ENCODE measurements at regions not wholly inside any gene's neighbourhood (a gene's known extent, or its start where the extent isn't known, plus 50 kb on each side); places are given as distances from the start of the nearest gene placed in this dataset.
"Not testable (repeated sequence)": the region's sequence is repeated elsewhere in the genome, so short reads cannot be mapped to it uniquely, and the experiment has no call there.

- FAIRE-seq; in situ Hi-C loops (cut with MboI); H2AFZ ChIP-seq (ENCODE audit: low read depth, low read length); H3K9ac ChIP-seq (ENCODE audit: insufficient read depth in 1 of 2, low read depth in 2 of 2, low read length in 2 of 2); ATAC-seq; BruUV-seq (replicated peaks); H3K4me1 ChIP-seq (replicated peaks in 1 of 2; ENCODE audit: control insufficient read depth in 2 of 2, insufficient read depth in 2 of 2, low read length in 2 of 2); H3K27me3 ChIP-seq (ENCODE audit: control insufficient read depth in 2 of 2, insufficient read depth in 2 of 2, low read length in 2 of 2); H3K4me3 ChIP-seq; H3K79me2 ChIP-seq (ENCODE audit: control insufficient read depth, insufficient read depth, low read length); H3K9me3 ChIP-seq (replicated peaks; ENCODE audit: control insufficient read depth, insufficient read depth, low read depth, low read length); H3K27ac ChIP-seq (ENCODE audit: extremely low read depth, low read depth, low read length); H3K4me2 ChIP-seq (ENCODE audit: insufficient read depth, low read length); DNase-seq (ENCODE audit: extremely low read depth in 1 of 4, low spot score in 3 of 4); H3K36me3 ChIP-seq (ENCODE audit: control insufficient read depth, insufficient read depth, low read length); H4K20me1 ChIP-seq (replicated peaks; ENCODE audit: control insufficient read depth, insufficient read depth, low read length); POLR2A ChIA-PET; CTCF ChIA-PET (ENCODE audit: low intra/inter-chr PET ratio); H3K9me1 ChIP-seq (ENCODE audit: control insufficient read depth, insufficient read depth, low read length); intact Hi-C loops (cut with micrococcal nuclease): not testable (repeated sequence)
- peak; percentile 76 for TF ChIP-seq POLR2H (tag; IDR thresholded peaks at IDR 0.05; ENCODE audit: low read depth)
- 0 out of 2 replicates have a peak, but pooled peaks have one; percentile 20 for TF ChIP-seq GTF2A2 (tag; IDR thresholded peaks at IDR 0.05)
- 12% methylated on average over 10 of the region's 10 CpGs for WGBS (ENCODE audit: insufficient coverage, low coverage, missing lambda C conversion rate)
Observed at GRCh38 chr6:121685806-121686205, 250.4 kb downstream of the GJA1 start.

- H3K27ac ChIP-seq (ENCODE audit: extremely low read depth, low read depth, low read length), result no peak overlapping the region
- no peaks in the 10 kb centered on the region for H3K27me3 ChIP-seq (ENCODE audit: control insufficient read depth in 2 of 2, insufficient read depth in 2 of 2, low read length in 2 of 2)
- DNase-seq (ENCODE audit: extremely low read depth in 1 of 4, low spot score in 3 of 4), result peak in 3 of 4 experiments; percentile 9 to 46 (median 16)
- H3K4me3 ChIP-seq, result peak overlapping the region; percentile 18; the same call in 1 of the 2 replicates
- H3K9me1 ChIP-seq (ENCODE audit: control insufficient read depth, insufficient read depth, low read length), result no peaks in the 10 kb centered on the region
- ATAC-seq, result peak; percentile 96
- POLR2A ChIA-PET, result no interaction called here
- no peak for FAIRE-seq
- peak overlapping the region; percentile 66; the same call in 1 of the 2 replicates for H2AFZ ChIP-seq (ENCODE audit: low read depth, low read length)
- H3K4me2 ChIP-seq (ENCODE audit: insufficient read depth, low read length), result peak overlapping the region; percentile 18; the same call in 1 of the 2 replicates
- H4K20me1 ChIP-seq (replicated peaks; ENCODE audit: control insufficient read depth, insufficient read depth, low read length), result no peaks in the 10 kb centered on the region
- BruUV-seq (replicated peaks), result no TSS peak
- intact Hi-C loops (cut with micrococcal nuclease) (no loop called here), in situ Hi-C loops (cut with MboI) (no loop called here)
- H3K79me2 ChIP-seq (ENCODE audit: control insufficient read depth, insufficient read depth, low read length), result no peaks in the 10 kb centered on the region
- WGBS (ENCODE audit: insufficient coverage, low coverage, missing lambda C conversion rate), result under 1% methylated on average over 25 of the region's 29 CpGs
- no peaks in the 10 kb centered on the region for H3K9me3 ChIP-seq (replicated peaks; ENCODE audit: control insufficient read depth, insufficient read depth, low read depth, low read length)
- no peak overlapping the region for H3K9ac ChIP-seq (ENCODE audit: insufficient read depth in 1 of 2, low read depth in 2 of 2, low read length in 2 of 2)
- peaks cover 0 to 10% of the 10 kb centered on the region in 2 experiments; a peak in 2 of 5 replicates for H3K4me1 ChIP-seq (replicated peaks in 1 of 2; ENCODE audit: control insufficient read depth in 2 of 2, insufficient read depth in 2 of 2, low read length in 2 of 2)
- CTCF ChIA-PET (ENCODE audit: low intra/inter-chr PET ratio), result no interaction called here
- H3K36me3 ChIP-seq (ENCODE audit: control insufficient read depth, insufficient read depth, low read length), result no peaks in the 10 kb centered on the region
- TF ChIP-seq KDM4B (IDR thresholded peaks at IDR 0.05; ENCODE audit: borderline replicate concordance in 2 of 2, low read depth in 1 of 2) (no peak), NRF1 (conservative IDR thresholded peaks at IDR 0.05 in 1 of 2, IDR thresholded peaks at IDR 0.05 in 1 of 2) (peak; percentile 79 to 83), GATA2 (CRISPR knock-in tag; IDR thresholded peaks at IDR 0.05) (no peak), ZNF384 (IDR thresholded peaks at IDR 0.05; ENCODE audit: low read depth, low read length) (no peak), TCF3 (CRISPR knock-in tag; IDR thresholded peaks at IDR 0.05) (no peak), PML (IDR thresholded peaks at IDR 0.05; ENCODE audit: low read length) (no peak)
- TF ChIP-seq, protein P1, sequence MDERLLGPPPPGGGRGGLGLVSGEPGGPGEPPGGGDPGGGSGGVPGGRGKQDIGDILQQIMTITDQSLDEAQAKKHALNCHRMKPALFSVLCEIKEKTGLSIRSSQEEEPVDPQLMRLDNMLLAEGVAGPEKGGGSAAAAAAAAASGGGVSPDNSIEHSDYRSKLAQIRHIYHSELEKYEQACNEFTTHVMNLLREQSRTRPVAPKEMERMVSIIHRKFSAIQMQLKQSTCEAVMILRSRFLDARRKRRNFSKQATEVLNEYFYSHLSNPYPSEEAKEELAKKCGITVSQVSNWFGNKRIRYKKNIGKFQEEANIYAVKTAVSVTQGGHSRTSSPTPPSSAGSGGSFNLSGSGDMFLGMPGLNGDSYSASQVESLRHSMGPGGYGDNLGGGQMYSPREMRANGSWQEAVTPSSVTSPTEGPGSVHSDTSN (CRISPR knock-in tag; IDR thresholded peaks at IDR 0.05; ENCODE audit: low read depth), result no peak
- TF ChIP-seq, protein P1 (tag; conservative IDR thresholded peaks at IDR 0.05; ENCODE audit: low read depth), result no peak
- TF ChIP-seq, protein P2, sequence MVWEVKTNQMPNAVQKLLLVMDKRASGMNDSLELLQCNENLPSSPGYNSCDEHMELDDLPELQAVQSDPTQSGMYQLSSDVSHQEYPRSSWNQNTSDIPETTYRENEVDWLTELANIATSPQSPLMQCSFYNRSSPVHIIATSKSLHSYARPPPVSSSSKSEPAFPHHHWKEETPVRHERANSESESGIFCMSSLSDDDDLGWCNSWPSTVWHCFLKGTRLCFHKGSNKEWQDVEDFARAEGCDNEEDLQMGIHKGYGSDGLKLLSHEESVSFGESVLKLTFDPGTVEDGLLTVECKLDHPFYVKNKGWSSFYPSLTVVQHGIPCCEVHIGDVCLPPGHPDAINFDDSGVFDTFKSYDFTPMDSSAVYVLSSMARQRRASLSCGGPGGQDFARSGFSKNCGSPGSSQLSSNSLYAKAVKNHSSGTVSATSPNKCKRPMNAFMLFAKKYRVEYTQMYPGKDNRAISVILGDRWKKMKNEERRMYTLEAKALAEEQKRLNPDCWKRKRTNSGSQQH (CRISPR knock-in tag; IDR thresholded peaks at IDR 0.05), result no peak
Observed at GRCh38 chr6:121686611-121687023, 251.2 kb downstream of the GJA1 start.

Measured in K562 (cell line).